Daoy (cell line): ENCODE measurements at regions not wholly inside any gene's neighbourhood (a gene's known extent, or its start where the extent isn't known, plus 50 kb on each side); places are given as distances from the start of the nearest gene placed in this dataset.
"Not testable (repeated sequence)": the region's sequence is repeated elsewhere in the genome, so short reads cannot be mapped to it uniquely, and the experiment has no call there.

Source experiments
- DNase-seq: peaks from one replicate; pipeline ENCODE4 v3.0.0-alpha.2; 2015; ENCODE audit warnings: low read depth

DNA sequence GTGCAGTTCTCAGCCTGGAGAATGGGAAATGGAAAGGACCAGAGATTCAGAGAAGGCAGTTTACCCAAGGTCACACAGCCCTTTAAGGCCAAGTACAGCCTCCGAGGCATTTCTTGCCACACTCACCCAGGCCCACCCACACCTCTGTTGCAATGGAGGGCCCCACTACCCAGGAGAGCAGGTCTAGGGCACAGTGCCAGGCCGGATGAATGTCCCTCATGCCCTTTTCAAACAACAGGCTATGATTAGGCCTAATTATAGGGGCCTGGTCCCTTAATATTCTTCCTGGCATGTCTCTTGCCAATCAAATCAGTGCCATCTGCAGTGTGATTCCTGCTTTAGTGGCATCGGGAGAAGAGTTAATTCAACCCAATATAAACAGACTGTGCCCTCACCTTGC lies 195.3 kb downstream of the KLRB1 start:
- not testable (repeated sequence) for DNase-seq

DNA sequence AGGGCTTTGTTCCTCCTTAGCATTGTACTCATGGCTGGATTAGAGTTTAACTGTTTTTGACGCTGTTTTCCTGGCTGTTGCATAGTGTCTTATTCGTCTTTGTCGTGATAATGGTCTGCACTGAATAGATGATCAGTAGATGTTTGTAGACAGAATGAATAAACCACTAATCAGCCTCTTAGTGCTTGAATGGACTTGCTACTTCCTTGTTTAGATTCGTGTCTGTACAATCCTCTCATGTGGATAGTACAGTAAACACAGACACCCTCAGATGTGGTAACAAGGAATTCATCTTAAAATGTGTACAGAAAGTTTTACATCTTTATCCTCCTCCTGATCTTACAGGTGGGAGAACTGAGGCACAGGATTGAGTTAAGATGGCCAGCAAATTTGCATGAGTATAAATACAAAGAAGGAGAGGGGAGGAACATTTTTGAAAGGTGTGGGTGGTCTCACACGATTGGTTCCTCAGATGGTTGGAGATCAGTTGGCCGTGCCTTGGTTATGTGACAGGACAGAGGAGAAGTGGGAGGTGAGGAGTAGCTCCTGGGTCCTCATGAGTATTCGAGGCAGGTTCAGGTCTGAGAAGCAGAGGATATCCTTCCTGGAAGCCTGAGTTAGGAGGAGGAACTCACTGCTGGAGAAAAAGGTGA lies 196.0 kb downstream of the KLRB1 start:
- DNase-seq, result not testable (repeated sequence)

DNA sequence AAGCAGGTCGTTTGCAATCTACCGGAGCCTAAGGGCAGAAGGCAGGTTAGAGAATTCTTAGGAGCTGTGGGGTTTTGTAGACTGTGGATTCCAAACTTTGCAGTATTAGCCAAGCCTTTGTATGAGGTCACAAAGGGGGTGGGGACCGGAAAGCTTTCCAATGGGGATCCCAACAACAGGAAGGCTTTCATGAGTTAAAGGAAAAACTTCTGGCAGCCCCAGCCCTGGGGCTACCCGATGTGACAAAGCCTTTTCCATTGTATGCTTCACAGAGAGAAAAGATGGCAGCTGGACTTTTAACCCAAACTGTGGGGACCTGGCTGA lies 199.2 kb upstream of the PZP start:
- not testable (repeated sequence) for DNase-seq

DNA sequence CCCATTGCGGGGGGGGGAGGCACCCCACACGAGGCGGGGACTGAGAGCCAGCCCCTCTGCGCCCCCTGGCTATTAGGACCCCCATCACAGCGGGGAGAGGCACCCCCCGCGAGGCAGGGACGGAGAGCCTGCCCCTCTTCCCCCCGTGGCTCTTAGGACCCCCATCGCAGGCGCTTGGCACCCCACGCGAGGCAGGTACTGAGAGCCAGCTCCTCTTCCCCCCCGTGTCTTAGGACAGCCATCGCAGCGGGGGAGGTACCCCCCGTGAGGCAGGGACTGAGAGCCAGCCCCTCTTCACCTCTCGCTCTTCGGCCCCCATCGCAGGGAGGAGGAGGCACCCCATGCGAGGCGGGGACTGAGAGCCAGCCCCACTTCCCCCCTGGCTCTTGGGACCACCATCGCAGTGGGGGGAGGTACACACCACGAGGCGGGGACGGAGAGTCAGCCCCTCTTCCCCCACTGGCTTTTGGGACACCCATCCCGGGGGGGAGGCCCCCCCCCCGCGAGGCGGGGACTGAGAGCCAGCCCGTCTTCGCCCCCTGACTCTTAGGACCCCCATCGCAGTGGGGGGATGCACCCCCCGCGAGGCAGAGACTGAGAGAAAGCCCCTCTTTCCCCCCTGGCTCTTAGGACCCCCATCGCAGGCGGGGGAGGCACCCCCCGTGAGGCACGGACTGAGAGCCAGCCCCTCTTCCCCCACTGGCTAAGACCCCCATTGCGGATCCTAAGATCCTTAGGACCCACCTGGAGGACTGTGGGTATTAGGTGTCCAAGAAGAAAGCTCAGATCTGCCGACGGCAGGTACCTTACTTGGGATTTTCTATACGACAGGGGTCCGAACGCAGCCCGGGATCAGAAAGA lies 198.6 kb upstream of the PZP start:
- no peak for DNase-seq

DNA sequence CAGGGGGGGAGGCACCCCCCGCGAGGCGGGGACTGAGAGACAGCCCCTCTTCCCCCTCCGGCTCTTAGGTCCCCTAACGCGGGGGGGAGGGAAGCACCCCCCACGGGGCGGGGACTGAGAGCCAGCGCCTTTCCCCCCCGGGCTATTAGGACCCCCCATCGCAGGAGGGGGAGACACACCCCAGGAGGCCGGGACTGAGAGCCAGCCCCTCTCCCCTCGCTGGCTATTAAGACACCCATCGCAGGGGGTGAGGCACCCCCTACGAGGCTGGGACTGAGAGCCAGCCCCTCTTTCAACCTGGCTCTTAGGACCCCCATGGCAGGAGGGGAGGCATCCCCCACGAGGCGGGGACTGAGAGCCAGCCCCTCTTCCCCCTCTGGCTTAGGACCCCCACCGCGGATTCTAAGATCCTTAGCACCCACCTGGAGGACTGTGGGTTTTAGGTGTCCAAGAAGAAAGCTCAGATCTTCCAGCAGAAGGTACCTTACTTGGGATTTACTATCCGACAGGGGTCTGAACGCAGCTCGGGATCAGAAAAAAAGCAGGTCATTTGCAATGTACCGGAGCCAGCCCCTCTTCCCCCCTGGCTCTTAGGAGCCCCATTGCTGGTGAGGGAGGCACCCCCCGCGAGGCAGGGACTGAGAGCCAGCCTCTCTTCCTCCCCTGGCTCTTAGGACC lies 197.8 kb upstream of the PZP start:
- no peak for DNase-seq

DNA sequence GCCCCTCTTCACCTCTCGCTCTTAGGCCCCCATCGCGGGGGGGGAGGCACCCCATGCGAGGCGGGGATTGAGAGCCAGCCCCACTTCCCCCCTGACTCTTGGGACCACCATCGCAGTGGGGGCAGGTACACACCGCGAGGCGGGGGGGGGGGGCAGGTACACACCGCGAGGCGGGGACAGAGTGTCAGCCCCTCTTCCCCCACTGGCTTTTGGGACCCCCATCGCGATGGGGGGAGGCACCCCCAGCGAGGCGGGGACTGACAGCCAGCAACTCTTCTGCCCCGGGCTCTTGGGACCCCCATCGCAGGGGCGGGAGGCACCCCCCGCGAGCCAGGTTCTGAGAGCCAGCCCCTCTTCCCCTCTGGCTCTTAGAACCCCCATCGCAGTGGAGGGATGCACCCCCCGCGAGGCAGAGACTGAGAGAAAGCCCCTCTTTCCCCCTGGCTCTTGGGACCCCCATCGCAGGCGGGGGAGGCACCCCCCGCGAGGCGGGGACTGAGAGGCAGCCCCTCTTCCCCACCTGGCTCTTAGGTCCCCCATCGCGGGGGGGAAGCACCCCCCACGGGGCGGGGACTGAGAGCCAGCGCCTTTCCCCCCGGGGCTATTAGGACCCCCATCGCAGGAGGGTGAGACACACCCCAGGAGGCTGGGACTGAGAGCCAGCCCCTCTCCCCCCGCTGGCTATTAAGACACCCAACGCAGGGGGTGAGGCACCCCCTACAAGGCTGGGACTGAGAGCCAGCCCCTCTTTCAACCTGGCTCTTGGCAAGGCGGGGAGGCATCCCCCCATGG lies 196.5 kb upstream of the PZP start:
- no peak for DNase-seq

DNA sequence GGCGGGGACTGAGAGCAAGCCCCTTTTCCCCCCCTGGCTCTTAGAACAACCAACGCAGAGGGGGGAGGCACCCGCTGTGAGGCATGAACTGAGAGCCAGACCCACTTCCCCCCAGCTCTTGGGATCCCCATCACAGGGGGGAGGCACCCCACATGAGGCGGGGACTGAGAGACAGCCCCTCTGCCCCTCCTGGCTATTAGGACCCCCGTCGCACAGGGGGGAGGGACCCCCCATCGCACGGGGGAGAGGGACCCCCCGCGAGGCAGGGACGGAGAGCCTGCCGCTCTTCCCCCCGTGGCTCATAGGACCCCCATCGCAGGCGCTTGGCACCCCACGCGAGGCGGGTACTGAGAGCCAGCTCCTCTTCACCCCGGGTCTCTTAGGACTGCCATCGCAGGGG lies 195.8 kb upstream of the PZP start:
- DNase-seq, result no peak

DNA sequence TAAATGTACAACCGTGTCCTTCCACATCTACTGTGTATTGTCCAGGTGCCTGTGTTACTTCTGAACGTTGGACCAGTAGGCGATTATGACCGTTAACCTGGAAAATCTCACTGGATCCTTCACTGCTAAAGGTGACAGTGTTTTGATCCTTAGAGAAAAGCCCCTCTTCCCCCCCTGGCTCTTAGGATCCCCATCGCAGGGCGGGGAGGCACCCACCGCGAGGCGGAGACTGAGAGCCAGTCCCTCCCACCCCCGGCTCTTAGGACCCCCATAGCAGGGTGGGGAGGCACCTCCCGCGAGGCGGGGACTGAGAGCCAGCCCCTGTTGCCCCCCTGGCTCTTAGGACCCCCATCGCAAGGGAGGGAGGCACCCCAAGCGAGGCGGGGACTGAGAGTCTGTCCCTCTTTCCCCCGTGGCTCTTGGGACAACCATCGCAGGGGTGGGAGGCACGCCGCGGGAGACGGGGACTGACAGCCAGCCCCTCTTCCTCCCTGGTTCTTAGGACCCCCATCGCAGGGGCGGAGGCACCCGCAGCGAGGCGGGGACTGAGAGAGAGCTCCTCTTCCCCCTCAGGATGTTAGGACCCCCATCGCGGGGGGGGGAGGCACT lies 194.3 kb upstream of the PZP start:
- not testable (repeated sequence) for DNase-seq

DNA sequence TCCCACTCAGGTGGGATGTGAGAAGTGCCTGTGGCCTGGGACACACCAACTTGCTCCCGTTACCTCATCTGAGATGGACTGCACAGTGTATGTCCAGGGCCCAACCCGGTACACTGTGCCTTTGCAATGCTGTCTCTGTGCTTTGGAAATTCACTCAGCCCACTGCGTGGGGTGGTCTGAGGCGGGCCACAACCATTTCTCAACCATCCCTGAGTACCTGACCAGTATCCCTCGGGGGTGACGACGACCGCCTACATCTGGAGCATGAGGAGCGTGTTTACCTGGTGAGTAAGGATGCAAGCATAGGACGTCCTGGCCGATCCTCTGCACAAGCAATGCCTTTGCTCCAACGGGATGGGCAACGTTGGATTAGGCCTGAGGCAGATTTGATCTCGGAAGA lies 188.2 kb upstream of the PZP start:
- DNase-seq, result not testable (repeated sequence)

DNA sequence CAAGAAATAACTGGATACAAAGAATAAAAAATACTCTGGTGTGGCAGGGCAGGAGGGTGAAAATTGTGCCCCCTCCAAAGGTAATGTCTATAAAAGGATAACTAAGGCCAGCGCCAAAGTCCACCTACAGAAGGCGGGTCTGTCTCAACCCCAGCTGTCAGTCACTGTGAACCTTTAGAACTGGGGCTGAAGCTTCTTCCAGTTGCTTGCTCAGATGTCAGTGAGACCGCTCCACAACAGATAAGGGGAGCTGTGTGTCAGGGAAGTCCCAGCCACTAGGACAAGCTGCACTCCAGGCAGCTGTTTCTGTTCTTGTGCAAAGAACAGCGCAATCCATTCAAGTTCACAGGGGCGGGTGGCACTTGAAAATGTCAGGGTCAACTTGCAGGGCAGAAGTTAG lies 187.0 kb upstream of the PZP start:
- not testable (repeated sequence) for DNase-seq

DNA sequence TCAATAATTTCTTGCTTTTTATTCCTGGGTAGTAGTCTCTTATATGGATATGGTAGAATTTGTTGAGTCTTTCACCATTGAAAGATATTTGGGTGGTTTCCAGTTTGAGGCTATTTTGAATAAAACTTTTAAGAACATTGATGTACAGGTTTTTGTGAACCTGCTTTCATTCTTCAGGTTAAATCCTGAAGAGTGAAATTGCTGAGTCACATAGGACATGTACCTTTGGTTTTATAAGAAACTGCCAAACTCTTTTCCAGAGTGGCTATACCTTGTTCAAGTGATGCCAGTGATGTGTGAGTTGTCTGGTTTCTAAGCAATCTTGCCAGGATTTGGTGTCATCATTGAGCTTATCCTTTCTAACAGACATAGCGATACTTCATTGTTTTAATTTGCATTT lies 184.6 kb upstream of the PZP start:
- DNase-seq, result no peak

DNA sequence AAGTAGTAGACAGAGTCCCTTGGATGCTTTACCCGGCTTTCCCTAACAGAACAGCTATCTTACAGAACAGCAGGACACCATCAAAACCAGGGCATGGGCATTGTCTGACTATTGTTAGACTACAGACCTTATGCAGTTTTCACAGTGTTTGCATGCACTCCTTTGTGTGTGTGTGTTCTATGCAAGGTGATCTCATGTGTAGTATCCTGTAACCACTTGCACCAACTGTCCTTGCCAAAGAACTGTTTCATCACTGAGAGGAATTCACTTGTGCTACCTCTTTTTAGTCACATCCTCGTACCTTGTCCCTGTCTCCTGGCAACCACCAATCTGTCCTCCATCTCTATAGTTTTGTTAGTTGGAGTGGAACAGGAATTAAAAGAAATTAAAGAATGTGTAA lies 183.6 kb upstream of the PZP start:
- DNase-seq, result no peak

DNA sequence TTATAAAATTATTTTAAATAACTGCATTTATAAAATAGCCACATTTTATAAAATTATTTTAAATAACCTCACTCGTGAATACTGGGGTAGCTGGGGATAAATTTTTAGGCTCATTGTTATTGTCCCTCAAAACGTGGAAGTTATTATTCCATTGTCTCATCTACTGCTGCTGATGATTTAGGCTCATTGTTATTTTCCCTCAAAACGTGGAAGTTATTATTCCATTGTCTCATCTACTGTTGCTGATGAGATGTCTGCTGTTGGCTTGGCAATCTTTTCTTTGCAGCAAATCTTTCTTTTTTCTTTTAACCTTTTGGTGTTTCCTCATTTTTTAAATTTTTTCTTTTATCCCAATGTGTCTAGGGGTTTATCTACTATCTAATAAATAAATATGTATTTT lies 182.6 kb upstream of the PZP start:
- DNase-seq, result no peak

DNA sequence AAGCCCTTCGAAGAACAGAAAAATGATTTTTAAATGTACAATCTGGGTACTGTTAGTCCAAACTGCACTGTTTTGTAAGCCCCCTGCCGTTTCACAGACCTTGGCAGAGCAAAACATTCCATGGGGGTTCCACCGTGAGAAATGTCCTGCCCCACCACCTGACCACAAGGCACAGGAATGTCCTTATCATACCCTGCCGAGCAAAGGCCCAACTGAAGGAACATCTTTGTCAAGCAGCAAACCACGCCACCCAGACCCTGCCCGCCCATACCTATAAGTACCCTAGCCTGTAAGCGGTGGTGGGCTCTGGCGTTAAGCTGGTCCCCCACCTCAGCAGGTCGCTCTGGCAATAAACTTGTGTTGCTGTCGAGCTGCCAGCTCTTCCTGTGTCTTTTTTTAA lies 181.6 kb upstream of the PZP start:
- no peak for DNase-seq

DNA sequence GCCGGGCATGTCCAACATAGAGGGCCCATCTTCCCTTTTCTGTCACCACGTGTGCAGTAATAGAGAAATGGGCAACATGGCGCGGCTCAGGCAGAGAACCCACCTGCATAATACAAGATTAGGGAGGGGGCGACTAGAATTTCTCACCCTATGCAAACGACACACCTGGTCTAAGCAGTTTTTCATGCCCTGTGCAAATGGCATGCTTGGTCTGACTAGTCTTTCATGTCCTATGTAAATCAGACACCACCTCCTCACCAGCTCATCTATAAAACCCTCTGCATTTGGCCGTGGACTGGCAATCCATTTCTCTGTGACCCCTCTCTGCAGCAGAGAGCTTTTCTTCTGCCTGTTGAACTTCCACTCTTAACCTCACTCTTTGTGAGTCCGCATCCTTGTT lies 180.2 kb upstream of the PZP start:
- DNase-seq, result no peak

DNA sequence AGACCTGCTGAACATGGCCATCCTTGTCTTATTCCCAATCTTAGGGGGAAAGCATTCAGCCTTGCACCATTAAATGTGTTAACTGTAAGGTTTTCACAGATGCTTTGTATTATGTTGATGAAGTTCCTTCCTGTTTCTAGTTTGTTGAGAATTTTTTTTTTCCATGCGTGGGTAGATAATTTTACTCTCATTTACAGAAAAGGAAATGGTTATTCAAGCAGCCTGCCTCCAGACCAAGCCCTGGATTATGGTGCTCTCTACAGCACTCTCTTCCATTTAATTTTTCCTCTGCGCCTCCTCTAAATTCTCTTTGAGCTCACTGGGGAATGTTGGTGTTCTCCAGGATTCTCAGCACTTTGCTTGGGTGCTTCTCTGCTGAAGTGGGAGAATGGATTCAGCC lies 179.3 kb upstream of the PZP start:
- DNase-seq, result no peak

DNA sequence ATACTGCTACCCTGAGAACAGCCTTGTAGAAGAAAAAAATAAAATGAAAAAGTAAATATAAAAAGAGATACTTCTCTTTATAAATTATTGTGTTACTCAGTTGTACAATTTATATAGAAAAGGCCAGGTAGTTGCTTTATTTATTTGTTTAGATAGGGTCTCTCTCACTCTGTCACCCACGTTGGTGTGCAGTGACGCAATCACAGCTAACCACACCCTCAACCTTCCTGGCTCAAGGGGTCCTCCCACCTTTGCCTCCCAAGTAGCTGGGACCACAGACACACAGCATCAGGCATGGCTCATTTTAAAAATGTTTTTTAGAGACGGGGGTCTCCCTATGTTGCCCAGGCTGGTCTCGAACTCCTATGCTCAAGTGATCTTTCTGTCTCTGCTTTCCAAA lies 175.4 kb upstream of the PZP start:
- no peak for DNase-seq

DNA sequence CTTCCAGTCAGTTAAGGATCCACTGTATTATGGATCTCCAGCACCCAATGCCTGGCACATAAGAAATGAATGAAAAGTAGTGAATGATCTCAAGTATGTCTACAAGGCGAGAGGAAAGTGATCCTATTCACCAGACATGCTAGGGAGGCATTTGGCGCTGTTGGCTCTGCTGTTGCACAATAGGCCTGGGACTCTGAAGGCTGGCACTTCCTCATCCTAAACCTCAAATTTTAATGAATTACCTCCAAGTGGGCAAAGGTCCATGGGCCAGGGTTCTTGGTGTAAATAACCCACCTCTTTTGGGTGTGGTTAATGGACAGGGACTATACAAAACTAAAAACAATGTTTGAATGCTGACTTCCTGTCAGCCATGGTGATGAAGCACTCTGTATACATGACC lies 173.4 kb upstream of the PZP start:
- DNase-seq, result no peak

DNA sequence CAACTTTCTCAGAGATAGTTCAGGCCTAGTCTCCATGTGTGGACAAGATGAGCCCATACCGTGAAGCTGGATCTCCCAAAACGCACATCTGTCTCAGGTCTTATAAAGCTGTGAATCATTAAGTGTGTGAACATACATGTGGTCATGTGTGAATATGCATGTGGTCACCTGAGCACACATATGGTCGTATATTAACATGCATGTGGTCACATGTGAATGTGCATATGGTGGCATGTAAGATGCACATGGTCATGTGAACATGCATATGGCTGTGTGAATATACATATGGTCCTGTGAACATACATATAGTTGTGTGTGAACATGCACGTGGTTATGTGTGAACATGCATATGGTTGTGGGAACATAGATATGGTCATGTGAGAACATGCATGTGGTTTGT lies 172.5 kb upstream of the PZP start:
- DNase-seq, result no peak

DNA sequence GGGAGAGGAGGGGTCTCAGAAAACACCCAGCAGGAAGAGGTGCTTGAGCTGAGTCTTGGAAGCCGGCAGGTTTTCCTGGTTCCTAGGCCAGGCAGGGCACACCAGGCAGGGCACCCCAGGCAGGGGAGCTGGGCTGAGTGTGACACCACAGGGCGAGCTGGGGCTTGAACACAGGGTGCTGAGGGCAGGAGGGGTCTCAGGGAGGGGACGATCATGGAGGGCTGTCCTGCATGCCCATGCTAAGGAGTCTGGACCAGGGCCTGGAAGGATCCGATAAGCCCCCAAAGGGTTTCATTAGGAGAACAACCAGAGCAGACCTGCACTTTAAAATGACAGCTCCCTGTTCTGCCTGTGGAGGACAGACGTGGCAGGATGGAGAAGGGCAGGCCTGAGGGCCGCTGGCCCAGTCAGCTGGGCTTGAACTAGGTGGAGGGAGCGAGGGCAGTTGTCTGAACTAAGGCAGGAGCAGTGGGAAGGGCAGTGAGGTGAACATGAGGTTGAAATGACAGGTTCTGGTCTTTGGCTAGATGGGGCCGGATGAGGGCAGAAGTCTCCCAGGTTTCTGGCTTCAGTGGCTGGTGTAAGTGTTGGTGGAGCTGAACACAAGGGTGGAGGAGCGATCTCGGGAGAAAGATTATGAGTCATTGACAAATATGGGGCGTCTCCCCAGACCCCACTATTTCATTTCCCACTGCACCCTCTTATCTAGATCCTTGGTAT lies 171.0 kb upstream of the PZP start:
- DNase-seq, result no peak

DNA sequence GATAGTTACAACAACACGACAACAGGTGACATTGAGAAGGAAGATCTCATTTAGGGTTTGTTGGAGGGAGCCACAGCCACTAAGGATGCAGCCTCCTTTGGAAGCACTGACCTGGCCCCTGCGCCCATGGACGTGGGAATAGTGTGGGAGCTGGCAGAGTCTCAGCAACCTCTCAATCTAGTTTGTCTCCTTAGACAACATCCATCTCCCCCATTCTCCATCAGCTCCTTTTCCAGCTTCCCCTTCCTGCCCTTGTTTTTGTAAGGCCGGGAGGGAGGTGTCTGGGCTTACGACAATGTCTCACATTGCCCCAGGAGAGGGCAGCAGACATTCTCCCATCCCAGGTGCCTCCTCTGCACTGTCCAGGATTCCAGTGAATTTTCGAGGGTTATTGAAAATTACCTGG lies 170.2 kb upstream of the PZP start:
- no peak for DNase-seq
